Esophagus squamous epithelium (tissue), 4 donors: ENCODE measurements at regions not wholly inside any gene's neighbourhood (a gene's known extent, or its start where the extent isn't known, plus 50 kb on each side); places are given as distances from the start of the nearest gene placed in this dataset.

Experiments used
- POLR2A ChIP-seq, 4 donors: fragments of 450-650 bp; IDR thresholded peaks; one replicate each; pipeline ENCODE4 v1.6.1; 2017; ENCODE audit warnings: antibody characterized with exemption in 4 of 4, mild to moderate bottlenecking in 4 of 4, moderate library complexity in 3 of 4
- TF ChIP-seq, protein P1 (sequence below), 6 experiments: fragments of 450-650 bp in 4 of 6; fragments of 200-600 bp in 2 of 6; sonication (generic) in 2 of 6; IDR thresholded peaks; one replicate each; pipeline ENCODE4 v1.5.1; 2016 to 2019; ENCODE audit warnings: antibody characterized with exemption in 6 of 6, mild to moderate bottlenecking in 4 of 6, moderate library complexity in 4 of 6

DNA sequence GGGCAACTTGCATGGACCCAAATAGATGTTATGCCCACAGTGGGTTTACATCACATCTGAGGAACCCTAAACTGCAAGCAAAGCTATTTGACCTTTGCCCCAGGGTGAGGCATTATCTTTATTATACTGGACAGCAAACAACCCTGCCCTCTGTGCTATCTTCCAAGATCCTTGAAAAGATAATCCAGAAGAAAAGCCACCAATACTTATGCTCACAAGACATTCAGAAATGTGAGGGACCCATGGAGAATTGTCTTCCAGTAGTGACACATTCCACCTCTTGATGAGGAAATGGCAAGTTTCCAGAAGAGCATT, 53.0 kb upstream of the NDUFV2 start:
- TF ChIP-seq, protein P1, sequence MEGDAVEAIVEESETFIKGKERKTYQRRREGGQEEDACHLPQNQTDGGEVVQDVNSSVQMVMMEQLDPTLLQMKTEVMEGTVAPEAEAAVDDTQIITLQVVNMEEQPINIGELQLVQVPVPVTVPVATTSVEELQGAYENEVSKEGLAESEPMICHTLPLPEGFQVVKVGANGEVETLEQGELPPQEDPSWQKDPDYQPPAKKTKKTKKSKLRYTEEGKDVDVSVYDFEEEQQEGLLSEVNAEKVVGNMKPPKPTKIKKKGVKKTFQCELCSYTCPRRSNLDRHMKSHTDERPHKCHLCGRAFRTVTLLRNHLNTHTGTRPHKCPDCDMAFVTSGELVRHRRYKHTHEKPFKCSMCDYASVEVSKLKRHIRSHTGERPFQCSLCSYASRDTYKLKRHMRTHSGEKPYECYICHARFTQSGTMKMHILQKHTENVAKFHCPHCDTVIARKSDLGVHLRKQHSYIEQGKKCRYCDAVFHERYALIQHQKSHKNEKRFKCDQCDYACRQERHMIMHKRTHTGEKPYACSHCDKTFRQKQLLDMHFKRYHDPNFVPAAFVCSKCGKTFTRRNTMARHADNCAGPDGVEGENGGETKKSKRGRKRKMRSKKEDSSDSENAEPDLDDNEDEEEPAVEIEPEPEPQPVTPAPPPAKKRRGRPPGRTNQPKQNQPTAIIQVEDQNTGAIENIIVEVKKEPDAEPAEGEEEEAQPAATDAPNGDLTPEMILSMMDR (IDR thresholded peaks at IDR 0.05), result no peak
- no peak for TF ChIP-seq POLR2A (IDR thresholded peaks at IDR 0.05)
